ENCODE measurements at regions not wholly inside any gene's neighbourhood (a gene's known extent, or its start where the extent isn't known, plus 50 kb on each side); places are given as distances from the start of the nearest gene placed in this dataset.

- no peak overlapping the region for H2AFZ ChIP-seq (ENCODE audit: low read depth, low read length, poor library complexity, severe bottlenecking)
- no peaks in the 10 kb centered on the region for H3K36me3 ChIP-seq (ENCODE audit: control insufficient read depth in 1 of 2, insufficient read depth in 2 of 2, low read length in 2 of 2)
- H3K4me1 ChIP-seq (ENCODE audit: control insufficient read depth in 1 of 2, insufficient read depth in 2 of 2, low read length in 2 of 2): no peaks in the 10 kb centered on the region
- intact Hi-C loops (cut with micrococcal nuclease): no loop called here
- DNase-seq (ENCODE audit: low read depth, low spot score): no peak
- H3K4me3 ChIP-seq (replicated peaks in 1 of 2; ENCODE audit: low read depth in 1 of 2, low read length in 2 of 2): no peak overlapping the region
- H3K9me2 ChIP-seq (ENCODE audit: insufficient read depth): no peaks in the 10 kb centered on the region
- no peaks in the 10 kb centered on the region for H3K79me2 ChIP-seq (ENCODE audit: insufficient read depth, low read length)
- no peaks in the 10 kb centered on the region for H4K20me1 ChIP-seq (ENCODE audit: insufficient read depth)
- no peak overlapping the region for H3K27ac ChIP-seq (ENCODE audit: low read depth, low read length)
- H3K4me2 ChIP-seq (ENCODE audit: low read length): no peak overlapping the region
- ChIA-PET RAD21 (ENCODE audit: low non-redundant PET in 1 of 2, low total read pairs in 2 of 2, uncharacterized antibody in 2 of 2, unreplicated experiment in 2 of 2) (no interaction called here), CTCF (no interaction called here), POLR2A (no interaction called here)
- peaks cover 3 to 42% of the 10 kb centered on the region in 2 experiments; a peak in 3 of 4 replicates for H3K9me3 ChIP-seq (ENCODE audit: control insufficient read depth in 1 of 2, insufficient read depth in 1 of 2, low read depth in 1 of 2, low read length in 2 of 2)
- TF ChIP-seq ATF3 (IDR thresholded peaks at IDR 0.05) (no peak), SRF (IDR thresholded peaks at IDR 0.05; ENCODE audit: low read depth) (no peak), YY1 (IDR thresholded peaks at IDR 0.05; ENCODE audit: extremely low read depth, insufficient replicate concordance, low read depth, low read length) (no peak)
- no peak overlapping the region for H3K9ac ChIP-seq (ENCODE audit: low read length)
- ATAC-seq: no peak
- BruUV-seq (replicated peaks): no TSS peak
- H3K27me3 ChIP-seq (ENCODE audit: insufficient read depth, low read length): no peaks in the 10 kb centered on the region
Observed at GRCh38 chr7:53661645-53662217, 626.3 kb downstream of the POM121L12 start.

- Histone ChIP-seq H3K4me1 (ENCODE audit: control insufficient read depth in 1 of 2, insufficient read depth in 2 of 2, low read length in 2 of 2) (no peaks in the 10 kb centered on the region), H2AFZ (ENCODE audit: low read depth, low read length, poor library complexity, severe bottlenecking) (no peak overlapping the region), H3K9me2 (ENCODE audit: insufficient read depth) (no peaks in the 10 kb centered on the region), H3K79me2 (ENCODE audit: insufficient read depth, low read length) (no peaks in the 10 kb centered on the region), H3K27me3 (ENCODE audit: insufficient read depth, low read length) (no peaks in the 10 kb centered on the region), H4K20me1 (ENCODE audit: insufficient read depth) (no peaks in the 10 kb centered on the region), H3K9ac (ENCODE audit: low read length) (no peak overlapping the region), H3K4me3 (replicated peaks in 1 of 2; ENCODE audit: low read depth in 1 of 2, low read length in 2 of 2) (no peak overlapping the region), H3K27ac (ENCODE audit: low read depth, low read length) (no peak overlapping the region), H3K36me3 (ENCODE audit: control insufficient read depth in 1 of 2, insufficient read depth in 2 of 2, low read length in 2 of 2) (no peaks in the 10 kb centered on the region), H3K4me2 (ENCODE audit: low read length) (no peak overlapping the region), H3K9me3 (ENCODE audit: control insufficient read depth in 1 of 2, insufficient read depth in 1 of 2, low read depth in 1 of 2, low read length in 2 of 2) (peaks cover 8 to 11% of the 10 kb centered on the region in 2 experiments; a peak in 3 of 4 replicates)
- CTCF ChIA-PET: no interaction called here
- POLR2A ChIA-PET: no interaction called here
- no peak for DNase-seq (ENCODE audit: low read depth, low spot score)
- ATAC-seq: no peak
- BruUV-seq (replicated peaks): no TSS peak
- intact Hi-C loops (cut with micrococcal nuclease): no loop called here
- RAD21 ChIA-PET (ENCODE audit: low non-redundant PET in 1 of 2, low total read pairs in 2 of 2, uncharacterized antibody in 2 of 2, unreplicated experiment in 2 of 2): no interaction called here
- TF ChIP-seq CBX3 (IDR thresholded peaks at IDR 0.05; ENCODE audit: low read depth) (no peak), FOSL1 (IDR thresholded peaks at IDR 0.05; ENCODE audit: low read depth) (no peak), ZBTB33 (IDR thresholded peaks at IDR 0.05; ENCODE audit: extremely low read depth, insufficient replicate concordance, low read length) (no peak), EZH2 (IDR thresholded peaks at IDR 0.05) (no peak), TCF7L2 (IDR thresholded peaks at IDR 0.05; ENCODE audit: borderline replicate concordance, extremely low read depth, insufficient read depth, insufficient read length) (no peak), RAD21 (IDR thresholded peaks at IDR 0.05; ENCODE audit: low read depth) (no peak), POLR2AphosphoS5 (IDR thresholded peaks at IDR 0.05; ENCODE audit: low read depth, low read length) (no peak), ELF1 (IDR thresholded peaks at IDR 0.05; ENCODE audit: borderline replicate concordance, low read depth) (no peak), REST (IDR thresholded peaks at IDR 0.05; ENCODE audit: low read depth) (no peak), ZFX (IDR thresholded peaks at IDR 0.05) (no peak), ZNF274 (IDR thresholded peaks at IDR 0.05; ENCODE audit: low read depth, low read length) (no peak), SRF (IDR thresholded peaks at IDR 0.05; ENCODE audit: low read depth) (no peak), SIN3A (IDR thresholded peaks at IDR 0.05; ENCODE audit: low read depth) (no peak), ATF3 (IDR thresholded peaks at IDR 0.05) (no peak)
Observed at GRCh38 chr7:53672681-53673080, 637.2 kb downstream of the POM121L12 start.

Data from HCT116 (cell line).